Keratinocyte (primary cell): ENCODE measurements at regions not wholly inside any gene's neighbourhood (a gene's known extent, or its start where the extent isn't known, plus 50 kb on each side); places are given as distances from the start of the nearest gene placed in this dataset.

Experiments used
- DNase-seq: peaks from one replicate; pipeline ENCODE4 v3.0.0-alpha.2; 2011; ENCODE audit warnings: low read depth, missing footprints, low spot score
- FAIRE-seq: peaks from 2 replicates; lab custom pipeline; 2011; peaks lifted over from hg19 to GRCh38; lab: Jason Lieb, UNC
- H2AFZ ChIP-seq: 2 replicates; pipeline ENCODE4 v1.6.0; 2012; ENCODE audit warnings: low read length, control low read depth, inconsistent platforms; ENCODE audit not compliant: control insufficient read depth
- H3K27ac ChIP-seq: 2 replicates; pipeline ENCODE4 v1.5.1; 2011; ENCODE audit warnings: low read length; ENCODE audit not compliant: control insufficient read depth, insufficient read depth
- H3K27me3 ChIP-seq: 3 replicates; pipeline ENCODE4 v1.6.0; 2011; ENCODE audit warnings: low read length; ENCODE audit not compliant: control insufficient read depth, insufficient read depth; ENCODE audit errors: extremely low read depth
- H3K36me3 ChIP-seq, 2 experiments: 2 replicates in 1 of 2; 3 replicates in 1 of 2; pipeline ENCODE4 v1.5.1; 2011; ENCODE audit warnings: low read length in 2 of 2, mild to moderate bottlenecking in 1 of 2; ENCODE audit not compliant: control insufficient read depth in 2 of 2, insufficient read depth in 2 of 2; ENCODE audit errors: extremely low read depth in 1 of 2
- H3K4me1 ChIP-seq: 3 replicates; pipeline ENCODE4 v1.5.1; 2011; ENCODE audit warnings: low read length; ENCODE audit not compliant: control insufficient read depth, insufficient read depth; ENCODE audit errors: extremely low read depth
- H3K4me2 ChIP-seq: 3 replicates; pipeline ENCODE4 v1.6.0; 2011; ENCODE audit warnings: low read depth, low read length; ENCODE audit not compliant: control insufficient read depth, insufficient read depth; ENCODE audit errors: extremely low read depth
- H3K4me3 ChIP-seq, 3 experiments: fragments of 200-600 bp in 1 of 3; sonication (generic) in 1 of 3; 2 replicates in 2 of 3; 3 replicates in 1 of 3; pipeline ENCODE4 v1.5.1; 2011 to 2016; ENCODE audit warnings: low read length in 3 of 3, mild to moderate bottlenecking in 3 of 3, control low read depth in 2 of 3, inconsistent platforms in 1 of 3, low read depth in 1 of 3, mixed read lengths in 1 of 3, mixed run types in 1 of 3, moderate library complexity in 1 of 3; ENCODE audit not compliant: control insufficient read depth in 2 of 3, insufficient read depth in 2 of 3; ENCODE audit errors: extremely low read depth in 1 of 3
- H3K79me2 ChIP-seq: 2 replicates; pipeline ENCODE4 v1.6.0; 2012; ENCODE audit warnings: low read length; ENCODE audit not compliant: control insufficient read depth, insufficient read depth
- H3K9ac ChIP-seq: 3 replicates; pipeline ENCODE4 v1.6.0; 2011; ENCODE audit warnings: low read length; ENCODE audit not compliant: control insufficient read depth, insufficient read depth; ENCODE audit errors: extremely low read depth
- H3K9me1 ChIP-seq: 3 replicates; pipeline ENCODE4 v1.6.0; 2011; ENCODE audit warnings: low read length; ENCODE audit not compliant: control insufficient read depth, insufficient read depth; ENCODE audit errors: extremely low read depth
- H3K9me3 ChIP-seq: 2 replicates; pipeline ENCODE4 v1.5.1; 2012; ENCODE audit warnings: low read depth, low read length; ENCODE audit not compliant: control insufficient read depth
- H4K20me1 ChIP-seq: 3 replicates; pipeline ENCODE4 v1.6.0; 2011; ENCODE audit warnings: low read length; ENCODE audit not compliant: control insufficient read depth, insufficient read depth; ENCODE audit errors: extremely low read depth
- EZH2 ChIP-seq: IDR thresholded peaks from one replicate; pipeline ENCODE4 v1.6.1; 2012; ENCODE audit warnings: inconsistent platforms, mild to moderate bottlenecking, low read length, moderate library complexity
- dilution Hi-C: fragments of 300-500 bp; cut with MboI; formaldehyde crosslinking; loops from one replicate; pipeline ENCODE4 v1.7.0; 2020; ENCODE audit warnings: low sequenced_read_pairs; ENCODE audit not compliant: extremely low pct_ligation_motif_present
- TF ChIP-seq, protein P1 (sequence below), 3 experiments: IDR thresholded peaks in 1 of 3; conservative IDR thresholded peaks in 1 of 3; optimal IDR thresholded peaks in 1 of 3; 2 replicates in 2 of 3; 3 replicates in 1 of 3; pipeline versions ENCODE3 to v1.5.1; 2011; ENCODE audit warnings: low read length in 3 of 3, mild to moderate bottlenecking in 3 of 3, moderate library complexity in 2 of 3, control low read depth in 1 of 3, inconsistent platforms in 1 of 3; ENCODE audit not compliant: insufficient read depth in 2 of 3; ENCODE audit errors: extremely low read depth in 1 of 3

- FAIRE-seq: no peak
Measured at GRCh38 chr1:194069831-194070218, 883.4 kb upstream of the B3GALT2 start.

GRCh38 chr1:194069168-194069830 lies 882.9 kb upstream of the B3GALT2 start:
- FAIRE-seq (no peak), DNase-seq (no peak)
- H3K4me3 ChIP-seq: no peak overlapping the region
- H3K9me1 ChIP-seq: no peaks in the 10 kb centered on the region
- dilution Hi-C loops: no loop called here
- H3K9me3 ChIP-seq: no peaks in the 10 kb centered on the region
- TF ChIP-seq, protein P1, sequence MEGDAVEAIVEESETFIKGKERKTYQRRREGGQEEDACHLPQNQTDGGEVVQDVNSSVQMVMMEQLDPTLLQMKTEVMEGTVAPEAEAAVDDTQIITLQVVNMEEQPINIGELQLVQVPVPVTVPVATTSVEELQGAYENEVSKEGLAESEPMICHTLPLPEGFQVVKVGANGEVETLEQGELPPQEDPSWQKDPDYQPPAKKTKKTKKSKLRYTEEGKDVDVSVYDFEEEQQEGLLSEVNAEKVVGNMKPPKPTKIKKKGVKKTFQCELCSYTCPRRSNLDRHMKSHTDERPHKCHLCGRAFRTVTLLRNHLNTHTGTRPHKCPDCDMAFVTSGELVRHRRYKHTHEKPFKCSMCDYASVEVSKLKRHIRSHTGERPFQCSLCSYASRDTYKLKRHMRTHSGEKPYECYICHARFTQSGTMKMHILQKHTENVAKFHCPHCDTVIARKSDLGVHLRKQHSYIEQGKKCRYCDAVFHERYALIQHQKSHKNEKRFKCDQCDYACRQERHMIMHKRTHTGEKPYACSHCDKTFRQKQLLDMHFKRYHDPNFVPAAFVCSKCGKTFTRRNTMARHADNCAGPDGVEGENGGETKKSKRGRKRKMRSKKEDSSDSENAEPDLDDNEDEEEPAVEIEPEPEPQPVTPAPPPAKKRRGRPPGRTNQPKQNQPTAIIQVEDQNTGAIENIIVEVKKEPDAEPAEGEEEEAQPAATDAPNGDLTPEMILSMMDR (optimal IDR thresholded peaks at IDR 0.05 in 1 of 3, IDR thresholded peaks at IDR 0.05 in 1 of 3, conservative IDR thresholded peaks at IDR 0.05 in 1 of 3; ENCODE audit: extremely low read depth in 1 of 3, insufficient read depth in 2 of 3, low read length in 3 of 3): no peak
- no peak overlapping the region for H3K27ac ChIP-seq
- H3K79me2 ChIP-seq: no peaks in the 10 kb centered on the region
- H3K4me1 ChIP-seq: no peaks in the 10 kb centered on the region
- H2AFZ ChIP-seq: no peak overlapping the region
- no peaks in the 10 kb centered on the region for H3K36me3 ChIP-seq
- H4K20me1 ChIP-seq: no peaks in the 10 kb centered on the region
- H3K4me2 ChIP-seq: no peak overlapping the region
- no peak overlapping the region for H3K9ac ChIP-seq
- no peaks in the 10 kb centered on the region for H3K27me3 ChIP-seq

More at GRCh38 chr1:194069831-194070218, 883.4 kb upstream of the B3GALT2 start:
- dilution Hi-C loops: no loop called here
- H3K9ac ChIP-seq: no peak overlapping the region
- H4K20me1 ChIP-seq: no peaks in the 10 kb centered on the region
- no peak overlapping the region for H3K4me3 ChIP-seq
- H3K9me3 ChIP-seq: no peaks in the 10 kb centered on the region
- H3K4me1 ChIP-seq: no peaks in the 10 kb centered on the region
- no peaks in the 10 kb centered on the region for H3K79me2 ChIP-seq
- H2AFZ ChIP-seq: no peak overlapping the region
- H3K4me2 ChIP-seq: no peak overlapping the region
- H3K36me3 ChIP-seq: no peaks in the 10 kb centered on the region
- H3K9me1 ChIP-seq: no peaks in the 10 kb centered on the region
- TF ChIP-seq, protein P1 (optimal IDR thresholded peaks at IDR 0.05 in 1 of 3, IDR thresholded peaks at IDR 0.05 in 1 of 3, conservative IDR thresholded peaks at IDR 0.05 in 1 of 3; ENCODE audit: extremely low read depth in 1 of 3, insufficient read depth in 2 of 3, low read length in 3 of 3): no peak
- no peak for TF ChIP-seq EZH2
- H3K27me3 ChIP-seq: no peaks in the 10 kb centered on the region
- H3K27ac ChIP-seq: no peak overlapping the region
- no peak for DNase-seq
